Peyer's patch (tissue), 4 donors: ENCODE measurements at regions not wholly inside any gene's neighbourhood (a gene's known extent, or its start where the extent isn't known, plus 50 kb on each side); places are given as distances from the start of the nearest gene placed in this dataset.

Source experiments
- DNase-seq, 3 donors: peaks; one replicate each; pipeline ENCODE4 v3.0.0-alpha.2; 2017 to 2019
- H3K27ac ChIP-seq, 4 donors: fragments of 200-600 bp; sonication (generic); one replicate each; pipeline ENCODE4 v1.5.1; 2016 to 2019
- H3K27me3 ChIP-seq, 2 donors: fragments of 200-600 bp; sonication (generic); one replicate each; pipeline ENCODE4 v1.5.1; 2019
- H3K36me3 ChIP-seq, 3 donors: fragments of 200-600 bp; sonication (generic); one replicate each; pipeline ENCODE4 v1.5.1; 2016 to 2019
- H3K4me1 ChIP-seq, 4 donors: fragments of 200-600 bp; sonication (generic); one replicate each; pipeline ENCODE4 v1.5.1; 2016 to 2019
- H3K4me3 ChIP-seq, 4 donors: fragments of 200-600 bp; sonication (generic); 1 replicate in 3 of 4; 2 replicates in 1 of 4; pipeline ENCODE4 v1.5.1; 2016 to 2019; ENCODE audit warnings: mild to moderate bottlenecking in 1 of 4
- H3K9me3 ChIP-seq, 4 donors: fragments of 200-600 bp; sonication (generic); one replicate each; pipeline ENCODE4 v1.5.1; 2016 to 2019; ENCODE audit warnings: mild to moderate bottlenecking in 1 of 4
- CTCF ChIP-seq, 6 experiments: fragments of 450-650 bp in 4 of 6; fragments of 200-600 bp in 2 of 6; sonication (generic) in 1 of 6; IDR thresholded peaks; one replicate each; pipeline ENCODE4 v1.5.1; 2017 to 2019; ENCODE audit warnings: antibody characterized with exemption in 6 of 6, mild to moderate bottlenecking in 3 of 6, moderate library complexity in 1 of 6
- POLR2A ChIP-seq, 2 donors: fragments of 450-650 bp; IDR thresholded peaks; one replicate each; pipeline ENCODE4 v1.5.1; 2017; ENCODE audit warnings: antibody characterized with exemption in 2 of 2, mild to moderate bottlenecking in 2 of 2, moderate library complexity in 2 of 2

GRCh38 chr2:236405357-236405756 is 141.2 kb upstream of the ASB18 start:
- TF ChIP-seq POLR2A (IDR thresholded peaks at IDR 0.05) (no peak), CTCF (IDR thresholded peaks at IDR 0.05) (no peak)
- Histone ChIP-seq H3K27ac (no peak overlapping the region), H3K4me3 (no peak overlapping the region), H3K36me3 (no peaks in the 10 kb centered on the region), H3K4me1 (no peaks in the 10 kb centered on the region), H3K27me3 (no peaks in the 10 kb centered on the region), H3K9me3 (no peaks in the 10 kb centered on the region)
- DNase-seq, result no peak

- H3K27ac ChIP-seq, result no peak overlapping the region
- no peaks in the 10 kb centered on the region for H3K27me3 ChIP-seq
- no peaks in the 10 kb centered on the region for H3K9me3 ChIP-seq
- no peak overlapping the region for H3K4me3 ChIP-seq
- TF ChIP-seq POLR2A (IDR thresholded peaks at IDR 0.05) (no peak), CTCF (IDR thresholded peaks at IDR 0.05) (no peak)
- H3K36me3 ChIP-seq, result no peaks in the 10 kb centered on the region
- no peak for DNase-seq
- no peaks in the 10 kb centered on the region for H3K4me1 ChIP-seq
Observed at GRCh38 chr2:236408090-236408489, 143.9 kb upstream of the ASB18 start.

- no peak overlapping the region for H3K27ac ChIP-seq
- H3K9me3 ChIP-seq, result no peaks in the 10 kb centered on the region
- TF ChIP-seq CTCF (IDR thresholded peaks at IDR 0.05) (no peak), POLR2A (IDR thresholded peaks at IDR 0.05) (no peak)
- DNase-seq, result no peak
- no peaks in the 10 kb centered on the region for H3K27me3 ChIP-seq
- no peaks in the 10 kb centered on the region for H3K36me3 ChIP-seq
- no peak overlapping the region for H3K4me3 ChIP-seq
- no peaks in the 10 kb centered on the region for H3K4me1 ChIP-seq
Observed at GRCh38 chr2:236408786-236409185, 144.6 kb upstream of the ASB18 start.

GRCh38 chr2:236415684-236416444 is 151.7 kb upstream of the ASB18 start:
- no peaks in the 10 kb centered on the region for H3K4me1 ChIP-seq
- DNase-seq, result no peak
- no peaks in the 10 kb centered on the region for H3K9me3 ChIP-seq
- TF ChIP-seq CTCF (IDR thresholded peaks at IDR 0.05) (no peak), POLR2A (IDR thresholded peaks at IDR 0.05) (no peak)
- H3K27me3 ChIP-seq, result no peaks in the 10 kb centered on the region
- H3K4me3 ChIP-seq, result no peak overlapping the region
- H3K27ac ChIP-seq, result no peak overlapping the region
- no peaks in the 10 kb centered on the region for H3K36me3 ChIP-seq

- H3K27me3 ChIP-seq, result no peaks in the 10 kb centered on the region
Observed at GRCh38 chr2:236417150-236417549, 152.5 kb upstream of the ACKR3 start.

More at GRCh38 chr2:236417150-236417549, 152.5 kb upstream of the ACKR3 start:
- no peak for TF ChIP-seq CTCF (IDR thresholded peaks at IDR 0.05)
- TF ChIP-seq POLR2A (IDR thresholded peaks at IDR 0.05), result no peak
- Histone ChIP-seq H3K4me3 (no peak overlapping the region), H3K36me3 (no peaks in the 10 kb centered on the region), H3K4me1 (no peaks in the 10 kb centered on the region), H3K27ac (no peak overlapping the region), H3K9me3 (no peaks in the 10 kb centered on the region)
- DNase-seq, result no peak
